Erythroblast (primary cell): ENCODE measurements at regions not wholly inside any gene's neighbourhood (a gene's known extent, or its start where the extent isn't known, plus 50 kb on each side); places are given as distances from the start of the nearest gene placed in this dataset.

ENCODE experiments used
- GATA1 ChIP-seq: IDR thresholded peaks from 2 replicates; pipeline ENCODE4 v1.6.1; 2011; ENCODE audit warnings: low read depth, mild to moderate bottlenecking, control low read depth, low read length, moderate library complexity
- POLR2A ChIP-seq: IDR thresholded peaks from 2 replicates; pipeline ENCODE4 v1.6.1; 2011; ENCODE audit warnings: mild to moderate bottlenecking, low read length

GRCh38 chr14:85799668-85800067 is 269.7 kb downstream of the FLRT2 start:
- TF ChIP-seq POLR2A = no peak
- TF ChIP-seq GATA1 = no peak
